AG09309 (cell line): ENCODE measurements at regions not wholly inside any gene's neighbourhood (a gene's known extent, or its start where the extent isn't known, plus 50 kb on each side); places are given as distances from the start of the nearest gene placed in this dataset.

ENCODE experiments used
- DNase-seq: peaks from one replicate; pipeline ENCODE4 v3.0.0-alpha.2; 2010; ENCODE audit warnings: low read depth
- H3K4me3 ChIP-seq: 2 replicates; pipeline ENCODE4 v1.5.1; 2011; ENCODE audit warnings: mild to moderate bottlenecking, low read depth, low read length, moderate library complexity; ENCODE audit not compliant: control insufficient read depth
- CTCF ChIP-seq: IDR thresholded peaks from 2 replicates; pipeline ENCODE4 v1.5.1; 2011; ENCODE audit warnings: mild to moderate bottlenecking, low read depth, low read length, inconsistent platforms; ENCODE audit not compliant: insufficient read depth, control insufficient read depth; ENCODE audit errors: missing control alignments

- DNase-seq = no peak
- no peak overlapping the region for H3K4me3 ChIP-seq
- TF ChIP-seq CTCF = no peak
Observed at GRCh38 chr2:19749507-19749836, 152.3 kb downstream of the TTC32 start.

- TF ChIP-seq CTCF = no peak
- no peak for DNase-seq
Observed at GRCh38 chr2:19748711-19749506, 152.9 kb downstream of the TTC32 start.

GRCh38 chr2:19748073-19748375, 153.8 kb downstream of the TTC32 start:
- TF ChIP-seq CTCF = no peak
- no peak for DNase-seq
- no peak overlapping the region for H3K4me3 ChIP-seq

More at GRCh38 chr2:19748711-19749506, 152.9 kb downstream of the TTC32 start:
- no peak overlapping the region for H3K4me3 ChIP-seq

GRCh38 chr2:19747310-19748072, 154.3 kb downstream of the TTC32 start:
- TF ChIP-seq CTCF = no peak
- no peak for DNase-seq
- no peak overlapping the region for H3K4me3 ChIP-seq

- no peak overlapping the region for H3K4me3 ChIP-seq
- TF ChIP-seq CTCF = peak; percentile 48
- no peak for DNase-seq
Observed at GRCh38 chr2:19746611-19747309, 155.0 kb downstream of the TTC32 start.

GRCh38 chr2:19746137-19746600, 155.6 kb downstream of the TTC32 start:
- no peak for TF ChIP-seq CTCF
- DNase-seq = no peak
- H3K4me3 ChIP-seq = no peak overlapping the region
